Esophagus squamous epithelium (tissue), 4 donors: ENCODE measurements at regions not wholly inside any gene's neighbourhood (a gene's known extent, or its start where the extent isn't known, plus 50 kb on each side); places are given as distances from the start of the nearest gene placed in this dataset.
A peak's percentile ranks its signal among the peaks of the same experiment; 100 is the strongest.

ENCODE experiments used
- CTCF ChIP-seq, 6 experiments: fragments of 450-650 bp in 4 of 6; fragments of 200-600 bp in 2 of 6; sonication (generic) in 2 of 6; IDR thresholded peaks; one replicate each; pipeline ENCODE4 v1.5.1; 2016 to 2019; ENCODE audit warnings: antibody characterized with exemption in 6 of 6, mild to moderate bottlenecking in 4 of 6, moderate library complexity in 4 of 6
- POLR2A ChIP-seq, 4 donors: fragments of 450-650 bp; IDR thresholded peaks; one replicate each; pipeline ENCODE4 v1.6.1; 2017; ENCODE audit warnings: antibody characterized with exemption in 4 of 4, mild to moderate bottlenecking in 4 of 4, moderate library complexity in 3 of 4

- peak in 5 of 6 experiments; percentile 67 to 80 (median 69) for TF ChIP-seq CTCF (IDR thresholded peaks at IDR 0.05)
- TF ChIP-seq POLR2A (IDR thresholded peaks at IDR 0.05): no peak
Observed at GRCh38 chr7:18345641-18346234, 149.8 kb upstream of the HDAC9 start.
